ENCODE measurements at regions not wholly inside any gene's neighbourhood (a gene's known extent, or its start where the extent isn't known, plus 50 kb on each side); places are given as distances from the start of the nearest gene placed in this dataset.

- H3K4me2 ChIP-seq (ENCODE audit: insufficient read depth, low read length) = no peak overlapping the region
- DNase-seq = no peak
Observed at GRCh38 chr1:117697220-117697781, 91.5 kb downstream of the TENT5C start.

GRCh38 chr1:117698398-117699160, 92.7 kb downstream of the TENT5C start:
- no peak overlapping the region for H3K27ac ChIP-seq (ENCODE audit: low read length)
- TF ChIP-seq CTCF (IDR thresholded peaks at IDR 0.05; ENCODE audit: borderline replicate concordance, extremely low read depth, low read length, poor library complexity, severe bottlenecking) = no peak
- no peak for TF ChIP-seq EZH2 (IDR thresholded peaks at IDR 0.05; ENCODE audit: borderline replicate concordance, low read depth, low read length, severe bottlenecking)
- no peak overlapping the region for H3K4me2 ChIP-seq (ENCODE audit: insufficient read depth, low read length)
- no peak overlapping the region for H3K4me3 ChIP-seq (ENCODE audit: low read depth in 1 of 2, low read length in 2 of 2)
- no peaks in the 10 kb centered on the region for H3K36me3 ChIP-seq (ENCODE audit: insufficient read depth, low read length)
- H3K27me3 ChIP-seq (ENCODE audit: insufficient read depth, low read length, poor library complexity) = no peaks in the 10 kb centered on the region
- no peaks in the 10 kb centered on the region for H3K79me2 ChIP-seq (ENCODE audit: insufficient read depth, low read length)
- H2AFZ ChIP-seq (ENCODE audit: low read depth, low read length) = no peak overlapping the region
- H3K4me1 ChIP-seq (ENCODE audit: insufficient read depth, low read length) = peaks cover 18% of the 10 kb centered on the region
- no peak overlapping the region for H3K9ac ChIP-seq (ENCODE audit: low read depth, low read length)
- ATAC-seq (ENCODE audit: insufficient read depth, low read depth) (no peak), DNase-seq (no peak)
- no peaks in the 10 kb centered on the region for H4K20me1 ChIP-seq (ENCODE audit: insufficient read depth, low read length)
- no peaks in the 10 kb centered on the region for H3K9me3 ChIP-seq (ENCODE audit: insufficient read depth, low read length, severe bottlenecking)

More at GRCh38 chr1:117697220-117697781, 91.5 kb downstream of the TENT5C start:
- no peak for ATAC-seq (ENCODE audit: insufficient read depth, low read depth)
- Histone ChIP-seq H3K27ac (ENCODE audit: low read length) (no peak overlapping the region), H2AFZ (ENCODE audit: low read depth, low read length) (no peak overlapping the region), H3K9ac (ENCODE audit: low read depth, low read length) (no peak overlapping the region), H3K79me2 (ENCODE audit: insufficient read depth, low read length) (no peaks in the 10 kb centered on the region), H3K9me3 (ENCODE audit: insufficient read depth, low read length, severe bottlenecking) (no peaks in the 10 kb centered on the region), H3K36me3 (ENCODE audit: insufficient read depth, low read length) (no peaks in the 10 kb centered on the region), H3K27me3 (ENCODE audit: insufficient read depth, low read length, poor library complexity) (no peaks in the 10 kb centered on the region), H3K4me1 (ENCODE audit: insufficient read depth, low read length) (peaks cover 18% of the 10 kb centered on the region), H4K20me1 (ENCODE audit: insufficient read depth, low read length) (no peaks in the 10 kb centered on the region), H3K4me3 (ENCODE audit: low read depth in 1 of 2, low read length in 2 of 2) (no peak overlapping the region)
- no peak for TF ChIP-seq CTCF (IDR thresholded peaks at IDR 0.05; ENCODE audit: borderline replicate concordance, extremely low read depth, low read length, poor library complexity, severe bottlenecking)
- no peak for TF ChIP-seq EZH2 (IDR thresholded peaks at IDR 0.05; ENCODE audit: borderline replicate concordance, low read depth, low read length, severe bottlenecking)

GRCh38 chr1:117699953-117700352, 94.1 kb downstream of the TENT5C start:
- Histone ChIP-seq H3K79me2 (ENCODE audit: insufficient read depth, low read length) (no peaks in the 10 kb centered on the region), H3K9ac (ENCODE audit: low read depth, low read length) (no peak overlapping the region), H3K36me3 (ENCODE audit: insufficient read depth, low read length) (no peaks in the 10 kb centered on the region), H3K4me2 (ENCODE audit: insufficient read depth, low read length) (no peak overlapping the region), H3K27me3 (ENCODE audit: insufficient read depth, low read length, poor library complexity) (no peaks in the 10 kb centered on the region), H3K4me3 (ENCODE audit: low read depth in 1 of 2, low read length in 2 of 2) (no peak overlapping the region), H4K20me1 (ENCODE audit: insufficient read depth, low read length) (no peaks in the 10 kb centered on the region), H3K9me3 (ENCODE audit: insufficient read depth, low read length, severe bottlenecking) (no peaks in the 10 kb centered on the region), H3K4me1 (ENCODE audit: insufficient read depth, low read length) (peaks cover 4% of the 10 kb centered on the region), H2AFZ (ENCODE audit: low read depth, low read length) (no peak overlapping the region), H3K27ac (ENCODE audit: low read length) (no peak overlapping the region)
- TF ChIP-seq EZH2 (IDR thresholded peaks at IDR 0.05; ENCODE audit: borderline replicate concordance, low read depth, low read length, severe bottlenecking) (no peak), CTCF (IDR thresholded peaks at IDR 0.05; ENCODE audit: borderline replicate concordance, extremely low read depth, low read length, poor library complexity, severe bottlenecking) (no peak)
- DNase-seq (no peak), ATAC-seq (ENCODE audit: insufficient read depth, low read depth) (no peak)

Measured in DND-41 (cell line).